GM21576 (cell line): ENCODE measurements at regions not wholly inside any gene's neighbourhood (a gene's known extent, or its start where the extent isn't known, plus 50 kb on each side); places are given as distances from the start of the nearest gene placed in this dataset.
"Not testable (repeated sequence)": the region's sequence is repeated elsewhere in the genome, so short reads cannot be mapped to it uniquely, and the experiment has no call there.

Experiments used
- ATAC-seq: cut with Tn5 transposase; IDR thresholded peaks from one replicate; pipeline ENCODE4 v1.9.1; 2021; ENCODE audit warnings: mild to moderate bottlenecking, moderate library complexity; ENCODE audit not compliant: unreplicated experiment

DNA sequence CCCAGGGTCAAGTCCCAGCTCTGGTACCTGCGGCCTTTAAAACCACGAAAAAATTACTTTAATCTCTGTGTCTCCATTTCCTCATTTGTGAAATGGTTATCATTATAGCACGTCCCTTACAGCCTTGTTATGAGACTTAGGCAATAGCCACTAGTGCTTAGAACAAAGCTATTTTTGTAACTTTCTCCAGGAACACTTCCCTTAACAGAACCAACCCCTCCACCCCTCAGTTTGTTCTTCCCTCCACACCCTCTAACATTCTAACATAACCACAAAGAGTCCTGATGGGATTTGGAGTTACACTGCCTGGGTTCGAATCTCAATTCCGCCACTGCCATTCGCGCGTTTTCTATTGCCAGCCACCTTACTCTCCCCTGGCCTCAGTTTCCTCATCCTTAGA, 2777.4 kb upstream of the TPTE start:
- not testable (repeated sequence) for ATAC-seq

DNA sequence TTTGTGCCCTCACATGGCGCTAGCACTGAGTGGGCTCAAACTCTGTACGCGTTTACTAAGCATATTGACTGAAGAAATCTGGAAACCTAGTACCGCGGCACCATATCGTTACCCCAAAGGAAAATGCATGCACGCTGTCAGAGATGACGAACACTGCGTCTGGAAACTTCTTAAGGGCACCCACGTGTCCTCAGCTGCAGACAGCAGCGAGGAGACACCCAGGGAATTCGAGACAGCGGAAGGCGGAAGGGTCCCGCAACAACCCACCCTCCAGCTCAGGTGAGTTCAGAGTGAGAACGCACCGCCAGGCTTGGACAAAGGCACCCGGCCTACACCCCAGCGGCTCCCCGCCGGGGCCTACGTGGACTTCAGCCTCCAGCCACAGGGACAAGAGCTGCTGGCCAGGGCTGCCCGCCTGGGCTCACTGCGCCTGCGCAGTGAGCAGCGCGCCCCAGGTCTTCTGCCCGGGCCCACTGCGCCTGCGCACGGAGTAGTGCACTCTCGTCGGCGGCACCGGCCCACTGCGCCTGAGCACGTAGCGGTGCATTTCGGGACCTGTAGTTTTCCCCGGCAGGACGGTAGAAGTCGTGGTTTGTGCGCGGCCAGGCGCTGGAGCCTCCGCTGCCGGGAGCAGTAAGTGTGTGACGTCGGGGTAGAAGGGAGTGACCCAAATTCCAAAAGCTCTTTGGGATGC, 2776.8 kb upstream of the TPTE start:
- ATAC-seq, result peak; percentile 94

DNA sequence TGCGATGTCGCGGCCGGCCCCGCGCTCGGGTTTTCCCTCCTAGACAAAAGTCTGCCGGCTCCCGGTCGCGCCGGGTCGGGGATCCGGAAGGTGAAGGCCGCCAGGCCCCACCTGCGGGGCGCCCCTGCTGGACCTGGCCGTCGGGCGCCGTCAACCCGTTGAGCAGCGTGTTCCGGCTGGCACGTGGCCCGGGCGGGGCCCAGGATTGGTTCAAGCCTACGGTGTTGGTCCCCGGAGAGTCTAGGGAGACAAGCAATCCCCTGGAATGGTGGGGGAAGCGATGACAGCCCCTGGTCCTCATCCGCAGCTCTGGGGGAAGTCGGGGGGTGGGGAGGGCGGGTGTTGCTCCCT, 2776.3 kb upstream of the TPTE start:
- ATAC-seq, result peak; percentile 75

DNA sequence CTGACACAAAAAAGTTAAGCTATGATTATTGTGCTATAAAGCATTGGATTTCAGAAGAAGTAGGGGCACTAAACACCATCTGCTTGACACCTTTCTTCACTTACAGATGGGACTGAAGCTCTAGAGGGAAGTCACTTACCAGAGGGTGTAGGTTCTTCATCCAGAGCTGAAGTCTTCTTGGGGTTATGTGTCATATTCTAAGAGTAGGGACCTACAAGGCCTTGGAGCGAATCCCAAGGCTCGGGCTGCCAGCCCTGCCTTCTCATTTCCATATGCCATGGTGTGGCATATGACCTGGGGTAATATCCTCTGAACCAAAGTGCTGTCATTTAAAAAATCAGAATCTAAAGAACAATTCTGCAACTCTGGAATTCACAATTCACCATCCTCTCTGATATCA, 2773.4 kb upstream of the TPTE start:
- not testable (repeated sequence) for ATAC-seq

DNA sequence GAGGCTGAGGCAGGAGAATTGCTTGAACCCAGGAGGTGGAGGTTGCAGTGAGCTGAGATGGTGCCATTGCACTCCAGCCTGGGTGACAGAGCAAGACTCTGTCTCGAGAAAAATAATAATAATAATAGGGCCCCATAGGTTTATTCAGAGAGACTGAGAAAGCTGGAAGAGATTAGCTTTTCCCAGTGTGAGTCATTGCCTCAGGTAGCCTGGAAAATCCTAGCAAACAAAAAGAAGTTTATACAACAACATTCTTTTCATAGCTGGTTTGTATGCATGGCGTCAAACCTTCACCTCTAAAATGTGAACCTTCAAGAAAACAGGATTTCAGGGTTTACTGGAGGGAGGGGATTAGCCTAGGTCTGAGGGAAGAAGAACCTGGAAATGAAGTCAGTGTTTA, 2768.8 kb upstream of the TPTE start:
- ATAC-seq, result not testable (repeated sequence)

DNA sequence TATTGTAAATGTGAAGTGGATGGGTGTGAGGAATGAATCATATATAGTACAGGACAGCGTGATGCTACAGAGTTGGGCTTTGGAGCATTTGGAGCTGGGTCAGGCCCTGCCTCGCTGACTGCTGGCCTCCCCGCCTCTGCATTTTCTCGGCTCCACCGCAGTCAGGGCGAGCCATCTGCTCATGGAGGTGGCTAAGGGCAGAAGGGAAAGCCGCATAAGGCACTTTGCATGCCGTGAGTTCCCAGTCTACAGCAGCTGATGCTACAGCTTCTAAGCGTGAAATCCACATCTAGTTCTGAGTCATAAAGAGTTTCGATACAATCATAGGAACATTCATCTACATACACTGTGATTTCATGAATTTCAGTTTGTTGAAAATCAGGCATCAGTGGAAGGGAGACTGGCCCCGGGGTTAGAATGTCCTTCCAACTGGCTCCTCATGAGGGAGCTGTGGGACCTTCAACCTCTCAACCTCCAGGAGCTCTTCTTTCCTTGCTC, 2768.0 kb upstream of the TPTE start:
- ATAC-seq, result peak; percentile 91

DNA sequence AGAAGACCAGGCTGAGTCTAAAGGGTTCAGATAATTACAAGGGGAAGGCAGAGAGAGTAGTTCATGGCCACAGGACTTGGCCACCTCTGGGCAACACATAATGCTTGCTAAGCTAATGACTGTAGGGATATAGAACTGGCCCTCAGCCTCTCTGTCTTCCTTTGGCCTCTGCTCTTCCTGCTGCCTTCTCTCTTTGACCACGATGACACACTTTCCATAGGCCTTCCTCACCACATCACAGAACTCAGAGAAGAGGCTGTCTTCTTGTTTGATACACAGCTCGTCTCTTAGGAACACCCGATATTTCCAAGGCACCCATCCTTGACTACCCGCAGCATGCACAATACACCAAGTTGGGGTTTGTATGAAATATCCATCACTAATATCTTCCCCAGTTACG, 2751.4 kb upstream of the TPTE start:
- not testable (repeated sequence) for ATAC-seq

DNA sequence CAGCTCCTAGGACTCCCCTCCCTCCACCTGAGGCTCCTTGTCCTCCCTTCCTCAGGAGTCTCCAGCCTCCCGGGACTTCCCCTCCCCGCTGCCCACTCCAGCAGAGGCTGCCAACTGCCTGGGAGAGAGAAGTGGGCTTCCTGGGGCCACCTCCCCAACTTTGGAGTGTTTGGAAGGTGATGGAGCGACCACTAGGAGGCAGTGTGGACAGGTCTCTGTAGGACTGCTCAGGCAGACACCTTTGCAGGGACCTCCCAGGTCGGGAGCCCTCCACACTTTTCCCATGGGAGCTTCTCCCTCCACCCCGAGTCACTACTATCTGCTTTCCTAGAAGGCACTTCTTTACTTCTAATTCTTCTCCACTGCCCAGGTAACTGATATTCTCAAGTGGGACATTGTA, 2747.2 kb upstream of the TPTE start:
- not testable (repeated sequence) for ATAC-seq

DNA sequence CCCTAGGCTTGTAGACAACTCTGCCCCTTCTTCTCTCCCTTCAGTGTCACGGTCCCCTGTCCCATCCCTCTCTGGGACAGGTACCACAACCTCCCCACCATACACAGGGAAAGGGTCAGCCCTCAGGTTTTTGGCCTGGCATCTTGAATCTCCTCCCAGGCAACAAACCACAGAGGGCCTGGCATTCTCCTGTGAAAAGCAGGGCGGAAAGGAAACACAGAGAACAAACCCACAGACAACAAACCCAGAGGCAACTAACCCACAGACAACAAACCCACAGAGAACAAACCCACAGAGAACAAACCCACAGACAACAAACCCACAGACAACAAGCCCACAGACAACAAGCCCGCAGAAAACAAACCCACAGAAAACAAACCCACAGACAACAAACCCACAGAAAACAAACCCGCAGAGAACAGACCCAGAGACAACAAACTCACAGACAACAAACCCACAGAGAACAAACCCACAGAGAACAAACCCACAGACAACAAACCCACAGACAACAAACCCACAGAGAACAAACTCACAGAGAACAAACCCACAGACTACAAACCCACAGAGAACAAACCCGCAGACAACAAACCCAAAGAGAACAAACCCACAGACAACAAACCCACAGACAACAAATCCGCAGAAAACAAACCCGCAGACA, 2745.9 kb upstream of the TPTE start:
- ATAC-seq, result not testable (repeated sequence)

DNA sequence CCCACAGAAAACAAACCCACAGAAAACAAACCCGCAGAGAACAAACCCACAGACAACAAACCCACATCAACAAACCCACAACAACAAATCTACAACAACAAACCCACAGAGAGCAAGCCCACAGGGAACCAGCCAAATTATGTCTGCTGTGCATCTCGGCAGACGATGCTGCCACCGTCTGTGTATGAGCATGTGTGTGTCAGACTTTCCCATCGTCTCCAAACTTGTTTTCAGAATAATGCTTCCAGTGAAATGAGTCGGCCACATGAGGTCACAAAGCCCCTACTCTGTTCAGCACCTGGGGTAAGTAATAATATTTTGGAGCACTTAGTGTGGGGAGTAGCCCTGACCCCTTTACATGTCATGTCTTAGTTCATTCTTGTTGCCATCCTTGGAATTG, 2745.3 kb upstream of the TPTE start:
- ATAC-seq, result not testable (repeated sequence)

DNA sequence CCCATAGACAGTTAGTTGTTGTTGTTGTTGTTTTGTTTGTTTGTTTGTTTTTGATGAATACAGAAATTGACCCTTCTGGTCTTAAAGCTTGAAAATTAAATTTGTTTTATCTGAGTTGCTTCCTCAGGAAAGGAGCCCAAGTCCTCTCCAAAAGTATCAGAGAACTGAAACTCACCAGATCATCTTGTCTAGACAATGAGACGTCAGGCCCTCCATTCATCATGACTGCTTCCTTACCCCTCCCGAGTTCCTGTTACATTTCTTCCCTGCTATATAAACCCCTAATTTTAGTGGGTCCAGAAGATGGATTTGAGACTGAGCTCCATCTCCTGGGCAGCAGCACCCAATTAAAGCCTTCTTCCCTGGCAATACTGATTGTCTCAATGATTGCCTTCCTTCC, 2744.8 kb upstream of the TPTE start:
- not testable (repeated sequence) for ATAC-seq

DNA sequence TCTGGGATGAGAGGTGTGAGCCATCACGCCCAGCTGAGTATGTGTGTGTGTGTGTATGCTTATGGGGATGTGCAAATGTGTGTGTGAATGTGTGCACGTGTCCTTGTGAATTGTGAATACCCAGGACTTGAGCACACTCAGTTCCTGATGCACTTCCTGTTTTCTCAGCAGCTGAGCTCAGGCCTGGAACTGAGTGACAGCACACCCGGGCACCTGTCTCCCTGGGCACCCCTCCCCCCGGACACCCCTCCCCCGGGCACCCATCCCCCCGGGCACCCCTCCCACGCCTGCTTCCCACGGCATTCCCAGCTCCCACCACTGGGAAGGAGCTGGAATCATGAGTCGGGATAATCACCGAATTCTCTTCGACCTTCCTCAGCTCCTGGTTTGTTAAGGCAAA, 2744.1 kb upstream of the TPTE start:
- not testable (repeated sequence) for ATAC-seq

DNA sequence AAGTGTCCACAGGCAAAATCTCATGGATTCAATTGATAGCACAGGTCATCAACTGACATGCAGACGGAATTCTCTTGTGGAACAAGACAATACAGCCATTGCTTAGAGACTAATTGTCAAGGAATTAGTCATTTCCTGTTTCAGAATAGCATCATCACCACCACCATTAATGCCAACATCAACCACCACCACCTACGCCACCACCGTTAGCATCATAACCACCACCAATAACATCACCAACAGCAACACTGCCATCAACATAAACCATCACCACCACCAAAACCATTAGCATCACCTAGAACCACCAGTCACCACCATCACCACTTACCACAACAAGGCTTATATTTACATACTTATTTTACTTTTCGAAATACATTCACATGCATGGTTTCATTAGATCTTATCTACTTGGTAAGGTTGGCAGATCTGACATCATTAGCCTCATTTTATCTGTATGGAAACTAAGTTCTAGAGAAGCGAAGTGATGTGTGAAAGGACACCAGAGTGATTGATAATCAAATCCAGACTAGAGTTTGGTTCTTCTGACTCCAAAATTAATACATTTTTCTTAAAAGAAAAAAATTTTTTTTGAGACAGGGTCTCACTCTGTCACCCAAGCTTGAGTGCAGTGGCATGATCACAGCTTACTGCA, 2733.8 kb upstream of the TPTE start:
- not testable (repeated sequence) for ATAC-seq

DNA sequence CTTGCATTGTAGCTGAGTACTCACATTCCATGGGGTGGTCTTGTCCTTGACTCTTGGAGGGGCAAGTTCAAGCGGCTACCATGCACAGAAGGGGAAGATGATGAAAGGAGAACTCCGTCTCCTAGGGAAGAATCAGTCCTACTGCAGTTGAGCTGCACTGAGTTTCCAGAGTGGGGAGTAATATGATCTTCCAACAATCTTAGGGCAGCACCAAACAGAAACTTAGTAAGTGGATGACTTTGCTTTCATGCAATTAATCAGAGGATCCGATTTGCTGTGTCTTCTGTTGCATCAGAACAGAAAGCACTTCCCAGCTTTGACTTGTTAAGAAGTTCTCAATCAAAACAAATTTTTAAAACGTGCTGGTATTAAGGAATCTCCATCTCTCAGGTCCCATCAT, 2727.6 kb upstream of the TPTE start:
- not testable (repeated sequence) for ATAC-seq

DNA sequence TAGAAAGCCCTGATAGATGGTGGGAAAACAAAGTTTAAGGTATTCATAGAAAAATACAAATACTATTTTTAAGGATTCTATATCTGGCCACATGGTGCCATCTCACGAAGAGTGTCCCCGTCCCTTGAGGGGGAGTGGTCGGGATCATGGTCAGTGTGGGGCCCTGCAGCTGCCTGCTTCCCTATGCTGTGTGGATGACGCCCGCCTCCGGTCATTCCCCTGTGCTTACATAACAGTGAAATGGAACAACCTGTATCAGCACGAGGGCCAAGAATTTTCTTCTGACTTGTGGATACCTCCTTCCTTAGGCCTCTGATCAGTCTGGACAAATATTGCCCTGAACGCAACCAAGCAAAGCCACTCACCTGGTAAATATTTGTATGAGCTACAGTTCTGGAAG, 2724.1 kb upstream of the TPTE start:
- not testable (repeated sequence) for ATAC-seq

DNA sequence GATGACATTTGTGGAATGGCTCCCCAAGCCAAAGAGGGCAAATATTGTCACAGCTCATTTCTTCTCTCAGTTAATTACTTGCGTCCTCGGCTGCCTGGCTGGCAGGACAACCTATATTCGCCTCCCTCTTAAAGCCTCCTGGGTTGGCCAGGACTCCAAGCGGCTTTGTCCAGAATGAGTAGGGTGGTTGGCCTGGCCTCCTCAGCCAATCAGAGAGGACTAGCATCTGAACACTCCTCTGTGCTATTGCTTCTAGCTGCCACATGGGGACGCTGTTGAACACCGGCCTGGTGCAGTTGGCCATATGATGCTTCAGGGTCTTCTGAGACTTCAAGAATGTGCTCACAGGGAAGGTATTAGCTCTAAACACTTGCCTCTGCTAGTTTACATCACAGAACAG, 2722.9 kb upstream of the TPTE start:
- ATAC-seq, result not testable (repeated sequence)

DNA sequence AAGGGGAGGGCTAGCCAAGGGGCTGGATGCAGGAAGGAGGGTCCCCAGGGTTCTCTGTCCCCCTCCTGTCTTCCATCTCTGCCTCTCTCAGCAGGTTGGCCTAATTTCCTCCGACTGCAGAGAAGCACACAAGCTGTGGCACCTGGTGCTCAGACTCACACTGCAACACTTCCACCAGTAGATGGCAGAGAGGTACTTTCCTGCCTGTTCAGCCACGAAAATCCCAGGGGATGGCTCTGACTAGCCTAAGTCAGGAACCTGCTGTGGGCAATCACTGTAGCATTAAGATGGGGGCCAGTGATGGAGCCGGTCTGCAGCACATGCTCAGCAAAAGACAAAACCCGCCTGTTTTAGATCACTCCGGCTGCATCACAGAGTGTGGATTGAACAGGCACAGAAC, 2721.7 kb upstream of the TPTE start:
- ATAC-seq, result not testable (repeated sequence)

DNA sequence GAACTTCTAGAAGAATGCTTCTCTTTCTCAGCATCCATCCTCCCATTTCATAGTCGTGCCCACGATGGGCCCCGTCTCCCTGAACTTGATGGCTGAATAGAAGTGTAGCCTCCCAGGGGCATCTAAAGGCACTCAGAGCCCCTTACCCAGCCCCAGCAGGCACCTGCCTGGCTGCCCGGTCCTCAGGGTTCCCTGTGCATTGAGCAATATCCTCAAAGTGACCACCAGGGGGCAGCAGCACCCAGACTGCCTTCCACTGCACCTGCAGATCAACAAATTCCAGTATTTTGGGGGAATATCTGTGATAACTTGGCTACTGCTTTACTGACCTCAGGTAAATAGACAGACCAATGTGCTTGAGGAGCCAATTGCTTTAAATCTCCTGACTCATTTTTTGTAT, 2707.9 kb upstream of the TPTE start:
- ATAC-seq, result not testable (repeated sequence)

DNA sequence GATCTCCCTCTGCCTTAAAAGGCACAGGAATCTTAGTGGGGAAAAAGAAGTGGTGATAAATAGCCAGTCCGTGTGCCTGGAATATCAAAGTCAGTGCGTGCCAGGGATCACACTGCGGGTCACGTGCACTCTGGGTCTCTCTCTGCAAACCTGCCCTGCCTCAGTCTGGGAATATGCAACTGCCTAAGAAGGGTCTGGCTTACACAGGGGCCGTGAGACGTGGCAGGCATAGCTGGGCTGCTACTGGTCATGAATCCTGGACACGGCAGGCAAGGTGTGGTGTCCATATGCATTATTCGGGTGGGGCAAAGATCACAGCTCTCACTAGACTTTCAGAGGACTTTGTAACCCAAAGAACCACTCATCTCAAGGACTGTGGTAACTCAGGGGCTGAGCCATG, 2704.4 kb upstream of the TPTE start:
- ATAC-seq, result not testable (repeated sequence)

DNA sequence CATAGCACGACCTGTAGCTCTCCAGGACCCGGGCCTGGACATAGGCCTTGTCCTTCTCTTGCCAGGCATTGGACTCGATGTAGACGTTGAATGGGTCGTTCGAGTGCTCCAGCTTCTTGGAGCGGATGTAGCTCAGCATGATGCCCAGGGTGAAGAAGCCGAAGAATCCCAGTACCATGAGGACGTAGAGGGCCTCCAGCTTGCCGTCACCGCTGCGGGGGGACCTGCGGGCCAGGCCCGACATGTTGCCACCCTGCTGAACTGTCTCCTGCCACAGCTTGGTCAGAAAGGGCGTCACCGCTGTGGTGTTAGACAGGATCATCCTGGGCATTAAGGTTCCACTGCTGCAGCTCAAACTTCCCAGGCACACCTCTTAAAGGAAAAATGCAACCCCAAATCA, 2702.1 kb upstream of the TPTE start:
- not testable (repeated sequence) for ATAC-seq

DNA sequence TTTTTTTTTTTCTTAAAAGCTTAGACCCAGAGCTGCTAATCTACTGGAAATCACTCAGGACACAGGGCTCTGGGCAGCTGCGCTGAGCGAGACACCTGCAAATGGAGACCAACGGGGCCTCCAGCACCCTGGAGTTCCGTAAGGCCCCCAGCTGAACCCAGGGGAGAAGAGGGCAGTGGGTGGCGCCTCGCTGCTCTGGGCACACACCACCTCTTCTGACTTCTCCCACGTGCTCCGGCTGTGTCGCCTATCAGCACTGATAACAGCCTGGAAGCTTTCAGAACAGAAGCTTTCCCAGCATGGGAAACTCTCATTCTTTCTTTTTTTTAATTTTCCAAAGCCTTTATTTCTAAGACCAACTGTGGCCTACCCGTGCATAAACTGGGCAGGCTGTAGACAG, 2695.8 kb upstream of the TPTE start:
- ATAC-seq, result not testable (repeated sequence)

DNA sequence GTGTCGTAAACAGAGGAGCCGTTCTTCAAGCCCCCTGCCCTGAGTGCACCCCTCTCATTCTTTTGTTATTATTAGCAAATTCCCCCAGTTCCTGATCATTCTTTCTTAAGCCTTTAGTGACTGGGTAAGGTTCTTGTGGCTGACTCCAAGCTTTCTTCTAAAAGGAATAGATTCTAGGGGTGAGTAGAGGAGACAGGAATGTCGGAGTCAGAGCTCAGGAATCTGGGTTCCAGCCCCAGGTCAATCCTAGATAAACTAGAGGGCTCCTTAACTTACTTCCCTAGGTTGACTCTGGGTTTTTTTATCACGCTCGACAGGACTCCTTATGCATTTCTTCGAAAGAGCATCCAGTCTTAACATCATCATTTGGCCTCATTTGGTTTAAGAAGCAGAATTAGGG, 2695.2 kb upstream of the TPTE start:
- not testable (repeated sequence) for ATAC-seq
